HG02763 (cell line): ENCODE measurements at regions not wholly inside any gene's neighbourhood (a gene's known extent, or its start where the extent isn't known, plus 50 kb on each side); places are given as distances from the start of the nearest gene placed in this dataset.
"Not testable (repeated sequence)": the region's sequence is repeated elsewhere in the genome, so short reads cannot be mapped to it uniquely, and the experiment has no call there.

Source experiments
- ATAC-seq: cut with Tn5 transposase; IDR thresholded peaks from one replicate; pipeline ENCODE4 v1.9.1; 2021; ENCODE audit warnings: mild to moderate bottlenecking, moderate library complexity; ENCODE audit not compliant: unreplicated experiment

GRCh38 chr3:159672728-159673688 lies 315.6 kb upstream of the IL12A start:
- no peak for ATAC-seq

- ATAC-seq, result no peak
Observed at GRCh38 chr3:159674583-159674982, 314.1 kb upstream of the IL12A start.

DNA sequence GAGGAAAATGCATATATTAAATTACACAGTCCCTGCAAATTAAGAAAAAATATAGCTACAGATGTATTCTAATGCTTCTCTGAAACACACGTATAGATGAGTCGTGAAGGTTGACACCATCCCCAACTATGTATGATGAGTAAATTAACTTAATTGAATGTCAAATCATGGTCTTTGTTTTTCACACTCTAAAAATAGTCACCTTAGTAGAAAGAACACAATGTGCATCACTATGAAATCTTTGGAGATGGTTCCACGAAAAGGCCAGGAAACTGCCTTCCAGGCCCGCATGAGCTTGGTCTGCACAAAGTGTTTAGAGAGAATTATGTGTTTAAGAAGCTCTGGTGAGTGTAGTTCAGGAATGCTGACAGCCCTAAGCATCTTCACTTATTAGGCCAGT lies 313.4 kb upstream of the IL12A start:
- ATAC-seq, result no peak

DNA sequence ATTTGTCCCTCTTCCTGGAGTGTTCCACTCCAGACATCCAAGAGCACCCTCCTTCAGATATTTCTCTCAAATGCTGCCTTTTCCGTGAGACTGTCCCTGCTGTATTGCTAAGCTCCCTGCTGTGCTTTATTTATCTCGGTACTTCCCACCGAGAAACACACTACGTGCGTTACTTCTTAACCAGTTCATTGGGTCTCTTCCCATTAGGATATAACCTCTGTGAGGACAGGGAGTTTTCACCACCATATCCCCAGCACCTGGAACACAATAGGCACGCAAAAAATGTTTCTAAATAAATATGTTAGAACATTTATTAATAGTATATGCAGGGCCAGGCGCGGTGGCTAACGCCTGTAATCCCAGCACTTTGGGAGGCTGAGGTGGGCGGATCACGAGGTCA lies 308.7 kb upstream of the IL12A start:
- no peak for ATAC-seq

- not testable (repeated sequence) for ATAC-seq
Observed at GRCh38 chr3:159681717-159682116, 306.9 kb upstream of the IL12A start.

- ATAC-seq, result no peak
Observed at GRCh38 chr3:159685801-159686200, 302.8 kb upstream of the IL12A start.

GRCh38 chr3:159693226-159693625 lies 295.4 kb upstream of the IL12A start:
- ATAC-seq, result no peak

GRCh38 chr3:159711560-159712333 lies 276.9 kb upstream of the IL12A start:
- ATAC-seq, result no peak

GRCh38 chr3:159721324-159721723 lies 267.3 kb upstream of the IL12A start:
- no peak for ATAC-seq

GRCh38 chr3:159723295-159723694 lies 265.3 kb upstream of the IL12A start:
- ATAC-seq, result no peak

- ATAC-seq, result no peak
Observed at GRCh38 chr3:159724627-159725026, 264.0 kb upstream of the IL12A start.

GRCh38 chr3:159726231-159726964 lies 262.2 kb upstream of the IL12A start:
- ATAC-seq, result no peak

- ATAC-seq, result no peak
Observed at GRCh38 chr3:159727506-159727905, 261.1 kb upstream of the IL12A start.

DNA sequence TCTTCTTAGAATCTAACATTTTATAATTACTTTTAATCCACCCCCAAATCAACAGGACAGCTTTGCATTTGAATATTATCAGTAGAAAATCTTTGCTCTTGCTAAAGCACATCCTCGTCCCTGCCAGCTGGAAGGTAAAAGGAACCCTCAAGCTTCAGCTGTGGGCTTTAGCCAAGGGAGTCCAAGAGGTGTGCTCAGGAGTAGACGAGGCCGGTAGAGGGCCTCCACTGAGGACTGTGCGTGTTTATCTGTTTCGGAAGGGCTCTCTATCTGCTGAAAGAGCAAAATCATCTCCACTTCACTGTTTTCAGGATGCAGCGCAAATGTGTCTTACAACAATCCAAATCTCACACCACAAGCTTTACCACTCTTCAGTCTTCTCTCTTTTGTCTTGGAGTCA lies 257.4 kb upstream of the IL12A start:
- ATAC-seq, result no peak

DNA sequence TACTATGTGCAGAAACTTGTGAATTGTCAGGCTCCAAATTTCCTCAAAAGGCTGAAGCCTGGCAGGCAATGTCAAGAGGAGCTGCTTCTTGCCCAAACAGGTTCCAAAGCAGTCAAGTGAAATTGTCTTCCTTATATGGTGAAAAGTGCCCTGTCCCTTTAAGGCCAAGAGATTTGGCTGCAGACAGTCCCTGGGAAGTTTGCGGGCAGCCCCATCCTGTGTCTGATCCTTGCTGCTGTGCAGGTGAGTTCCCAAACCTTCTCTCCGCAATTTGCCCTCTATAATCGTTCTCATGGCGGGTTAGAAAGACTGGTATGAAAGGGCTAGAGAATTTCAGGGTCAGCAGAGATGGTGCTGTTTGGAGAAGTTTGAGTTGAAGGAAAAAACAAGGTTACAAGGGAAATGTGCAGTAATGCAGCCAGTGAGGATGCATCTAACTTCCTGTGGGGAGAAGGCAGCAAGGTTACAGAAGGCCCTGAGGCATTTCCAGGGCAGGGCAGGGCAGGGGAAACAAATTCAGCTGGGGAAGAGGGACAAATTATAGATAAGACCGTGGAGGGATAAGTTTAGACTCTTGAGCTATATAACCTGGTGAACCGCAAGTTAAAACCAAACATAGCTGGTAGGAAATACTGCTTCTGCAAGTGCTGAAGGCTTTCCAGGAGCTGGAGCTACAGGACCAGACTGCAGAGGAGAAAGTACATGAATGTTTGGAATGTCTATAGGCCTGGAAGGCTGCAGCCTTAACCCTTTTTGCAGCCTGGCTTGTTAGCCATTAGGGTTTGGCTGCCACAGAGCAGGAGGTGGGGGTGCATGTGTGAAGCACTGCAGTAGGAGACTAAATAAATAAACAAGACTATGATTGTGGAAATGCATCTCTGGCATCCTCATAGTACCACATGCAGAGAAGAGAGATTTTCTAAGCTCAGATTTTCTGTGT lies 256.2 kb upstream of the IL12A start:
- ATAC-seq, result no peak

GRCh38 chr3:159733194-159733860 lies 255.3 kb upstream of the IL12A start:
- ATAC-seq, result no peak

DNA sequence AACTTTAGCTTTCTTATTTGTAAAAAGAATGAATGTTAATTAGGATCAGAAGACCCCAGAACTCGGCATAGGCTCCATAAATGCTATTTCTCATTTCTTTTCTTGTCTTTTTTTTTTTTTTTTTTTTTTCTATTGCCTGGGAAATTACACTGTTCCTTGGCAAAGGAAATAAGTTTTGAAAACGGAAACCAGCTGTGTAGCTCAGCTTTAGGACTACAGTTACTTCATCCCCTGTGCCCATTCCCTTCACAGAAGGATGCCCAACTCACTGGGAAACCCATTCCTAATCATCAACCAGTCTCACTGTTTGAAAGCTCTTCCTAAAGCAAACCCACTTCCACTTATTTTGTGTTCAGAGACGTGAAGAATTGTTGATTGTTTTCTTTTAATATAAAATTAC lies 254.0 kb upstream of the IL12A start:
- ATAC-seq, result no peak

DNA sequence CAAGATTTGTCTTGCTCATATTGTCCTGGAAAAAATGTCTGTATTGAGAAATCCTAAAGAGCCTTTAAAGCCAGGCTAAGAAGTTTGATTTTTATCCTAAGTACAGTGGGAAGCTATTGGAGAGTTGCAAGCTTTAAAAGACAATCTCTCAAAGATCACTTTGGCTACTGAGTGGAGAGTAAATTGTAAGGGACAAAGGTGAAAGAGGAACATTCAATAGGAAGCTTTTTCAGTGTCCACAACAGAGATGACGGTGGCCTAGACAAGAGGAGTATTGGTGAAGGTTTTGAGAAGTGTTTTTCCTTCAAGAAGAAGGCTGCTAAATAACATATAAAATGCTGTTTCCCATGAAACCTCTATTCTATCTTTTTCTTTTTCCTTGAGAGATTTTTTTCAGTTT lies 249.5 kb upstream of the IL12A start:
- no peak for ATAC-seq

DNA sequence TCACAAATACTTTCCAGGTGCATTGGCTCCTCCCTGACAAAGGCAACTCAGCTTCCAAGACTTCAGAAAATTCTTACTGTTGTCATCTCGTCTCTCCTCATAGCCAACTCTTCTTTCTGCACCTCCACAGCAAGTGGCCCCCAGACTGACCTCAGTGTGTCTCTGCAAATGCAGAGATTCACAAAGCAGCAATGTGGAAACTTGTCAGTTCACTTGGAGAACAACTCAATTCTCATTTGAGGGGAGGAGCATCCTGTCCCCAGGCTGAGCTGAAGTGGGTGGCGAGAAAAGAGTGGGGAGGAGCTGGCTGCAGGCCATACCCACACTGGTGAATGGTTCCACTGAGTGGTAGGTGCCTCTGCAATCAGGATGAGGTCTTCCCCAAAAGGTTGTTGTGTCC lies 248.7 kb upstream of the IL12A start:
- ATAC-seq, result no peak

- ATAC-seq, result no peak
Observed at GRCh38 chr3:159741281-159741680, 247.4 kb upstream of the IL12A start.
